Suprapubic skin (tissue), 4 donors: ENCODE measurements at regions not wholly inside any gene's neighbourhood (a gene's known extent, or its start where the extent isn't known, plus 50 kb on each side); places are given as distances from the start of the nearest gene placed in this dataset.

Experiments
- EP300 ChIP-seq: sonication (generic); formaldehyde crosslinking; IDR thresholded peaks from one replicate; pipeline ENCODE4 v1.6.1; 2017; ENCODE audit warnings: antibody characterized with exemption
- POLR2A ChIP-seq, 2 donors: fragments of 450-650 bp; IDR thresholded peaks; one replicate each; pipeline ENCODE4 v1.6.1; 2017; ENCODE audit warnings: antibody characterized with exemption in 2 of 2, mild to moderate bottlenecking in 2 of 2, moderate library complexity in 2 of 2
- POLR2AphosphoS5 ChIP-seq, 3 donors: sonication (generic); formaldehyde crosslinking; IDR thresholded peaks; one replicate each; pipeline ENCODE4 v1.6.1; 2017; ENCODE audit warnings: antibody characterized with exemption in 3 of 3
- TF ChIP-seq, protein P1 (sequence below), 2 donors: fragments of 200-600 bp in 1 of 2; fragments of 450-650 bp in 1 of 2; sonication (generic) in 1 of 2; IDR thresholded peaks; one replicate each; pipeline ENCODE4 v1.5.1; 2016 to 2019; ENCODE audit warnings: antibody characterized with exemption in 2 of 2, mild to moderate bottlenecking in 1 of 2, moderate library complexity in 1 of 2

- TF ChIP-seq EP300 (no peak), POLR2A (IDR thresholded peaks at IDR 0.05) (no peak), POLR2AphosphoS5 (IDR thresholded peaks at IDR 0.05) (no peak)
- TF ChIP-seq, protein P1, sequence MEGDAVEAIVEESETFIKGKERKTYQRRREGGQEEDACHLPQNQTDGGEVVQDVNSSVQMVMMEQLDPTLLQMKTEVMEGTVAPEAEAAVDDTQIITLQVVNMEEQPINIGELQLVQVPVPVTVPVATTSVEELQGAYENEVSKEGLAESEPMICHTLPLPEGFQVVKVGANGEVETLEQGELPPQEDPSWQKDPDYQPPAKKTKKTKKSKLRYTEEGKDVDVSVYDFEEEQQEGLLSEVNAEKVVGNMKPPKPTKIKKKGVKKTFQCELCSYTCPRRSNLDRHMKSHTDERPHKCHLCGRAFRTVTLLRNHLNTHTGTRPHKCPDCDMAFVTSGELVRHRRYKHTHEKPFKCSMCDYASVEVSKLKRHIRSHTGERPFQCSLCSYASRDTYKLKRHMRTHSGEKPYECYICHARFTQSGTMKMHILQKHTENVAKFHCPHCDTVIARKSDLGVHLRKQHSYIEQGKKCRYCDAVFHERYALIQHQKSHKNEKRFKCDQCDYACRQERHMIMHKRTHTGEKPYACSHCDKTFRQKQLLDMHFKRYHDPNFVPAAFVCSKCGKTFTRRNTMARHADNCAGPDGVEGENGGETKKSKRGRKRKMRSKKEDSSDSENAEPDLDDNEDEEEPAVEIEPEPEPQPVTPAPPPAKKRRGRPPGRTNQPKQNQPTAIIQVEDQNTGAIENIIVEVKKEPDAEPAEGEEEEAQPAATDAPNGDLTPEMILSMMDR (IDR thresholded peaks at IDR 0.05): no peak
Observed at GRCh38 chr13:85132986-85133385, 666.2 kb downstream of the SLITRK6 start.
